GM18951 (cell line): ENCODE measurements at regions not wholly inside any gene's neighbourhood (a gene's known extent, or its start where the extent isn't known, plus 50 kb on each side); places are given as distances from the start of the nearest gene placed in this dataset.

ENCODE experiments used
- POLR2A ChIP-seq: IDR thresholded peaks from 4 replicates; pipeline ENCODE4 v1.6.1; 2011; ENCODE audit warnings: mild to moderate bottlenecking; ENCODE audit not compliant: insufficient read length, insufficient read depth; ENCODE audit errors: extremely low read depth
- in situ Hi-C: fragments of 300-500 bp; cut with MboI; formaldehyde crosslinking; loops from one replicate; pipeline ENCODE4 v1.12.0; 2022; ENCODE audit warnings: low sequenced_read_pairs, mixed read lengths, inconsistent platforms; ENCODE audit not compliant: unreplicated experiment

DNA sequence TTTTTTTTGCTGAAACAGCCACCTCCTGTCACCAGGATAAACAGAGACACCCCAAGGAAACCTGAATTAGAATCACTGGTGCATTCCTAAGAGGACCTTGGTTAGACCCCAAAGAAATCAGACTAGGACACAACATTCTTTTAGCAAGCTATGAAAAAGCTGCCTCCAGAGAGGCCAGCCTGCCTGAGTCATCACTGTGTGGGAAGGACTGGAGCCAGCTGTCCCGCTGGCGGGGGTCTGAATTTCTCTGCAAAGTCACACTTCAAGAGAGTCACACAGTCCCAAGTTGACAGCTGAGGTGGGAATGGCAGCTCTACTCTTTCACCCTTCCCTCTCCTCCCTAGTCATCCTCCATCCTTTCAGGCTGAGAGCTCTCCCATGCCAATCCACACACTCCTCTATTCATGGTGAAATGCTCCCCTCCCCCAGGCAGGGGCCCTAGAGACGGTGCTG, 405.0 kb upstream of the POU3F1 start:
- in situ Hi-C loops = no loop called here
- TF ChIP-seq POLR2A = no peak

DNA sequence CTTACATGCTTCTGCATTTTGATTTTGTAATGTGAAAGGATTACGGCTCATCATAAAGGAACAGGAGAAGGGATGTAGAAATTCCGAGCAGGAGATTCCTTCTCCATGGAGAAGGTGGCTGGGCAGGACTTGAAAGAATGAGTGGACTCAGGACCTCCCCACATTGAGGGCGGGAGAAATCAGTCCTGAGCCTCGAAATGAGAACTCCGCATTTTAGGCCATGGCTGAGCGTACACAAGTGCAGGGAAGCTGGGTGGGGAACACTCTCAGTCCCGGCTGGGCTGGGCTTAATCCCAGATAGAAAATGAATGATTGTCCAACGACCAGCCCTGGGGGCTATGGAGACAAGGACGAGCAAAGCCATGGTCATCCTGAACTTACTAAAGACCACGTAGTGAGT, 402.3 kb upstream of the POU3F1 start:
- TF ChIP-seq POLR2A = no peak
- in situ Hi-C loops = no loop called here

DNA sequence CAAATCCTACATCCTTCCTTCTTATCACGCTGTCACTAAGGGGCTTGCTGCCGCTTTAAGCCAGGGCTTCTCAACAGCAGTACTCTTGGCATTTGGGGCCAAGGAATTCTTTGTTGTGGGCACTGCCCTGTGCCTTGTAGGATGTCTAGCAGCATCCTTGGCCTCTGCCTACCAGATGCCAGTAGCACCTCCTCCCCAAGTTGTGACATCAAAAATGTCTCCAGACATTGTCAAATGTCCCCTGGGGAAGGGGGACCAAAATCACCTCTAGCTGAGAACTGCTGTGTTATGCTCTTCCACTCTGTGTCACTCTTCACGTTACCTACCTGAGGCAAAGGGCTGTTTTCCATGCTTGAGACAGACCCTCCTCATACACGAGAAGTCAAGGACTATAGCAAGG, 400.3 kb upstream of the POU3F1 start:
- in situ Hi-C loops = no loop called here
- no peak for TF ChIP-seq POLR2A

DNA sequence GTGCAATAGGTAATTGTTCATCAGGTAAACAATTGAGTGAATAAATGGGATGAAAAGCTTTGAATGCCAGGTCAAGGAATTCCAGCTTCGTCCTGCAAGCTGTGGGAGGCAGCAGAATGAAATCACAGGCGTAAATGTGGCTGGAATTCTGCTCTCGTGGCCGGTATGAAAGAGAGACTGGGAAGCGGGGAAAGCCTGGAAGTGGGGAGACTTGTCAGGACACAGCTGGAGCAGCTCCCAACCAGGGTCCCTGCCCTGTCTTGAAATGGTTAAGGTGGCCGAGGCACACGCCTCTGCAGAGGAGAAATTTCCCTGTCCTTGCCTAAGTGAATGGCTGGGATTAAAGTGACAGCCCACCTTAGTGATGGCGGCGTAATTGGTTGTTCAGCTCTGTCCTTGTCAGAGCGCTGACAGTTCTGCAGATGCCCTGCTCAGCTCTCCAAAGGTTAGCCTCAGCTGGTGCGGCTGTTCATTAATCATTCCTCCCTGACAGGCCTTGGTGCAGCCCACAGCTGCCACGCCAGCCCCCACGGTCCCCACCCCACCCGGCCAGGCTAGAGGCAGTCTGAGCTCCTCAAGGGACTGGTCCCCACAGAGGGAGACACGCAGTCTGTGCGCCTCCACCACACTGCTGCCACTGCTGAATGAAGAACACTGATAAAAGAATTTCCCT, 398.3 kb upstream of the POU3F1 start:
- no peak for TF ChIP-seq POLR2A
- in situ Hi-C loops = no loop called here

DNA sequence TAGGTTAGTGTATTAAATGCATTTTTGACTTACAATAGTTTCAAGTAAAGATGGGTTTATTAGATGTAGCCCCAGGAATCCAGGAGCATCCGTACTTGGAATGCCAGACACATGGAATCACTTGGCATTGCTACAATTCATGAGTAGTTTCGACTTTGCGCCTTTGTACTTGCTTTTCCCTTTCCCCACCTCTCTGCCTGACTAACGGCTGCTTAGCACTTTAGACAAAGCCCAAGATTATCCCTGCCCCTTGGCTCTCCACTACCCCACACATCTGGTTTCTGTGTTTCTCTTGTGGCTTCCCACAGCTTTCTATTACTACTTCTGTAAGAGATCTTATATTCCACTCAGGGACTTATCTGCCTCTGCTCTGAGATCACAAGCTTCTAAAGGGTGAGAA, 397.7 kb upstream of the POU3F1 start:
- in situ Hi-C loops = no loop called here
- no peak for TF ChIP-seq POLR2A

DNA sequence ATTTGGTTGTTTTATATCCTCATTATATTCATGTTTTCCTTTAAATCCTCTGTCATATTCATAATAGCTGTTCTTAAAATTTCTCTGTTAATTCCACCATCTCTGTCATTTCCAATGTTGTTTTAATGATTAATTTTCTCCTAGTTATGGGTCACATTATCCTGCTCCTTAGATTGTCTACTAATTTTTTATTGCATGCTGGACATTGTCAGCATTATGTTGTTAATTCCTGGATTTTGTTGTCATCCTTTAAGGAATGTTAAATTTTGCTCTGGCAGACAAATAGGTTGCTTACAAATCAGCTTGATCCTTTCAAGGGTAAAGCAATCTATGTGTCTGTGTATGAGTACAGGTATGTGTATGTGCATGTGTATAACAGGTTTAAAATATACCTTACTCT, 393.8 kb upstream of the POU3F1 start:
- in situ Hi-C loops = no loop called here
- no peak for TF ChIP-seq POLR2A

DNA sequence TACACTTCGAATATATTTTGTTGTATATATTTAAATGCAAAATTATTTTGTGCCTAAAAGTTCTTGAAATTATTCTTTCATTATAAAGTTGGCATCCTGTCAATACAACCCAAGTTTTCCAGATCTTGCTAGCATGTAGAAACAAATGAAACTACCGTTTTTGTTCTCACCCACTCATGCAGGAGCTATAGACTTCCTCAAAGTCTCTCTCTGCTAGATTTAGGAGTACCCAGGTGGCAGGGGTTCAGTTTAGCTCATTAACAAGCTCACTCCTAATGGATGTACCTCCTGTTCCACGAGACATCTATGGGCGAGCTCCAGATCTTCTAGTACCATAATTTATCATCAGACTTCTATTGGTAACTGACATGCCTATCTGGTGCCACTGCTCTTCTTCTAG, 390.2 kb upstream of the POU3F1 start:
- no peak for TF ChIP-seq POLR2A
- in situ Hi-C loops = no loop called here

DNA sequence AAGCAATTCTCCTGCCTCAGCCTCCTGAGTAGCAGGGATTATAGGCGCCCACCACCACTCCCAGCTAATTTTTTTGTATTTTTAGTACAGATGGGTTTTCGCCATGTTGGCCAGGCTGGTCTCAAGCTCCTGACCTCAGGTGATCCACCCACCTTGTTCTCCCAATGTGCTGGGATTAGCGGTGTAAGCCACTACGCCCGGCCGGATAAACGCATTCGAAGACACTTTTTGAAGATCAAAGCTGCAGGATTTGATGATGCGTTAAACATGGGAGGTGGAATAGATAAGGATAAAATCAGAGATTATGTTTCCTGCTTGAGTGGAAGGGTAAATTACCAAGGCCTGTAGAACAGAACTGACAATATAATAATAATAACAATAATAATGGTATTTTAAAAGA, 389.4 kb upstream of the POU3F1 start:
- in situ Hi-C loops = no loop called here
- TF ChIP-seq POLR2A = no peak

DNA sequence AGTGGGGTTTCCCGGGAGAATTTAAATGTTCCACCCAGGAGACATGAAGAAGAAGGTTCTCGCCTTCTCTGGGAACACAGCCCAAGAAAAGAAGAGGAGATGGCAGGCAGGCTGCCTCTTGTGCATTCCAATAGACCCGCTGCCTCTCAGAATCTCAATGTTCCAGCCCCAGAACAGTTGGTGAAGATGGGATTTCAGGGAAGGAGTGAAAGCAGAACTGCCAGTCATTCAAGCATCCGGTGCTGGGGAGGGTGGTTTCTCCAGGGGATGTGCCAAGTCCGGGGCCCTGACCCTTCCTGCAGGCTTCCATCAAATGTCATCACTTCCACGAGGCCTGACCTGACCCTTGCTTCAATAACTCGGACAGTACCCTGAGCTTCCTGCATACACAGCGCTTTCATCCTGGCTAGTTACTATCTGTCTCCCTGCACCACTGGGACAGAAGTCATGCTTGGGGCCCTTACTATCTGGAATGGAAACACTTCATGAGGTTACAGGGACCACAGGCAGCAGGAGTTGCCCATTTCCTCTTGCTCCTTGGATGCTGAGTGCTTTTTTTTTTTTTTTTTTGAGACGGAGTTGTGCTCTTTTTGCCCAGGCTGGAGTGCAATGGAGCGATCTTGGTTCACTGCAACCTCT, 386.6 kb upstream of the POU3F1 start:
- in situ Hi-C loops = no loop called here
- no peak for TF ChIP-seq POLR2A

DNA sequence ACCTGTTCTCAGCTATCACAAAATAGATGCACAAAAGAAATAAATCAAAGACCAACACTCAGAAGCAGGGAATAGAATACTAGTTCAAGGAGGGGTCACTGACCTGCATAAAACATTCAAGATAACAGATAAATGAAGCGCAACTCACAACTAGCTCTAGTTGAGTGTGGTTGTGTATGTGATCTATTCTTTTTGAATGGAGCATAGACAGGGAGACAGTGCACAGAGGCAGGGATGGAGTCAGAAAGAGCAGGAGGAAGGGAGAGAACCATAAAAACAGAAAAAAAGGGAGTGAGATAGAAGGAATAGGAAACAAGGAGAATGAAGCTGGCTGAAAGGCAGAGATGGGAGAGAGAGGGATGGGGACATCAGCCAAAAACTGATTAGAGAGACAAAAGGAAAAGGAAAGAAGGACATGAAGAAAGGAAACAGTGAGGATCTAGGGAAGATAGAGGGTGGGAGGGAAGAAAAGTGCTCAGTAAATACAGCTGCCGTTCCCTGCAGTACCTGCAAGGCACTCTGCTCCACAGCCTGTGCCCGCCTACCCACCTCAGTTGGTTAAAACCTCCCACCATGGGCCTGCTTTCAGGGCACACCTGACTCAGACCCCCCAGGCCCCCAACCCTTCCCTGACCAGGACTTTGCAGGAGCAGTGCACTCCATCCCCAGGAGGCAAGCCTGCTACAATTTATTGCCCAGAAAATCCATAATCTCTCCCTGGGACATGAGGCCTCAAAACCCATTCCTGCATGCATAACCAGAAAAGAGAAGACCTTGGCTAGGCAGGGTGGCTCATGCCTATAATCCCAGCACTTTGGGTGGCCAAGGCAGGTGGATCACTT, 385.2 kb upstream of the POU3F1 start:
- in situ Hi-C loops = no loop called here

DNA sequence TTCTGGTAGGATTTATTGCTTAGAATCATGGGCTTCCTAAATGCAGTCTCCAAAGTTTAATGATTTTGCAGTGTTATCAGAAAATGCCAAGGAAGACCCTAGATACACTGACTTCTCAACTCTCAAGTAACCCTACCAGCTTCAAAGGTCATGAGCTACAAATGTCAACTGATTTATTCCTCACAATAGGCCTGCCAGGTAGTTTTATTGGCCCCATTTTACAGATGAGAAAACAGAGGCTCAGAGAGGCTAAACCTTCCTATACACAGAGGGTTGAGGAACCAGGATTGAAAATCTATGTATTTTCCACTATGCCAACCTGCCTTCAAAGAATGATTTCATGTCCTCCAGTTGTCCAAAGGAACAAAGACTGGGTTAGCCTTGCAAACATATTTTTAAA, 384.4 kb upstream of the POU3F1 start:
- no peak for TF ChIP-seq POLR2A
- in situ Hi-C loops = no loop called here

More for the DNA sequence above, 385.2 kb upstream of the POU3F1 start:
- no peak for TF ChIP-seq POLR2A

DNA sequence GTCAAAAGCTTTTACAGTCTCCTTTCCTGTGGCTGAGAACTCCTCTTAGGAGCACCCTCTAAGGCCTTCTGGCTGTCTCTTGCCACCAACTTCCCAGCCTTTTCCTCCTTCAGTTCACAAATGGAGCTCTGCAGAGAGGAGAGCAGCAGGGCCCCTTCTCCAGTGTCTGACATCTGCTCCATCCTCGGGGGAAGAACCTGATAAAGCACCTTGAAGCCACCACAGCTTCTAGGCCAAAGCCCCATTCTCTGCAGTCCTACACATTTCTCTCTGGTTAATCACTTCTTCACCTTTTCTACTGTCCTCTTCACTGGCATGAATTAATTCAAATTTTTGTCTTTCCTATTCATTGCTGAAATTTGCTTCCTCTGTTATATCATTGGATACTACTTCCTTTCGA, 378.1 kb upstream of the POU3F1 start:
- in situ Hi-C loops = no loop called here
- TF ChIP-seq POLR2A = no peak

DNA sequence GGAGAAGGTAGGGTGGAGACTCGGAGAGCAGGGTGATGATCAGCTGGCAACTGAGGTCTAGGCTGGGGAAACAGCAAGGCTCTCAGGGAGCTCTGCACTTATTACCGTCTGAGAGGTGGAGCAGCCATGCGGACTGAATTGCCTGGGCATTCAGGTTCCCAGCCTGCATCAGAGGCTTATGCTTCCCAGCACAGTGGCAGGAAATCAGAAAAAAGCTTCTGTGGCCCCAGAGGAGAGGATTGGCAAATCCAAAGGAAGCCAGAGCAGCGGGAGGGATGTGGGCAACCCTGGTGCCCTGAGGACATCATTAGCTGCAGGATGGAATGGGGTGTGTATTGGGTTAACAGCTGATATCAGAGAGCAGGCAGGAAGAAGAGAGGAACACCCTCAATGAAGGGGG, 374.1 kb upstream of the POU3F1 start:
- TF ChIP-seq POLR2A = no peak
- in situ Hi-C loops = no loop called here
